Esophagus mucosa (tissue), 1 donor: ENCODE measurements at regions not wholly inside any gene's neighbourhood (a gene's known extent, or its start where the extent isn't known, plus 50 kb on each side); places are given as distances from the start of the nearest gene placed in this dataset.

Source experiments
- ATAC-seq: fragments of 200-7000 bp; cut with Tn5 transposase; one replicate; pipeline ENCODE4 v1.9.1; 2020
- donor health status: DM: yes; HTN: yes; CAD: no.

DNA sequence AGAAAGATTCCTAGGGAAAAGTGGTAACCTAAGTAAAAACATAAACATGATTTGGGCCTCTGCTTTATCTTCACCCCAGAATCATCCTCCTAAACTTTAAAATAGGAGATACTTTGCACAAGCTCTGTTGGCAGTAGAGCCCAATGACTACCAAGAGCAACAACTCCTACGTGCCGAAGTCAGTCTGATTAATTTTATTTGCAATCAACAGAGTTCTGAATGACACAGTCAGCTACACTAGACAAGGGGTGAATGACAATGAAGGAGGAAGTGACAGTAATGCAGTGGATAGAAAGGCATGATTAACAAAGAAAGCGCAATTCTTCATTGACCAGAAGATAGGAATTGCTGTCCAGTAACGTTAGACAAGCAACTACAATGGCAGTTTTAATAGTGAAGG is 957.9 kb upstream of the USP15 start:
- ATAC-seq = no peak

DNA sequence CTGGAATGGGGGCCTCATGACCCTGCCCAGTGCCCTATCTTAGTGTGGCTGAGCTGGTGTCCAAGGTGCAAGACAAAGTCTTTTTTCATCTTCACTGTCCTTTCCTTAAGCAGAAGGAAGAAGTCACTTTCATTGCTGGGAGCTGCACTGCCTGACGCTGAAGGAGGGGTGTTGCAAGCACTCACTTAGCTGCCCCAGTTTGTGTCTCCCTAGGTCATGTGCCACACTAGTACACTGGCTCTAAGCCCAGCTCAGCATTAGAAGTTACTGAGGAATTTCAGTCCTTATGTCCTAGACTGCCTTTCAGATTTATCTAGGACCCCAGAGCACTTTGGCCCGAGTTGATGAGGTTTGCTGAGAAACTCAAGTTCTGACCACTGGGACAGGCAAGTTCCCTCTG is 952.0 kb upstream of the USP15 start:
- no peak for ATAC-seq

DNA sequence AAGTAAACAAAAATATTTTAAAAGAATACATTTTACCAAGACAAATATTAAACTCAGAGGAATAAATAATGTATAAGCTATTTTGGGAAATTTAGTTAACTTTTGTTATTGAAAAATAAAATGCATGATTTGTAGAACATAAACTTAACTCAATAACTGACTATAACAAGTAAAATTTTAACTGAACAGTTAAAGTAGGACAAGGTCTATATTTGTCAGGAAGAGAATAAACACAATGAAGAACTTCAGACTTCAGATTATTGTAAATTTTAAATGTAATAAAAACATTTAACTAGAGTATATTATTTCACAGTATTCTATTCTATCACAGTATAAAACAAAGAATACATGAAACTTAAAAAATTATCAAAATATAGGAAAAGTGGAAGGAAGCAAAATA is 948.8 kb upstream of the USP15 start:
- ATAC-seq = no peak

DNA sequence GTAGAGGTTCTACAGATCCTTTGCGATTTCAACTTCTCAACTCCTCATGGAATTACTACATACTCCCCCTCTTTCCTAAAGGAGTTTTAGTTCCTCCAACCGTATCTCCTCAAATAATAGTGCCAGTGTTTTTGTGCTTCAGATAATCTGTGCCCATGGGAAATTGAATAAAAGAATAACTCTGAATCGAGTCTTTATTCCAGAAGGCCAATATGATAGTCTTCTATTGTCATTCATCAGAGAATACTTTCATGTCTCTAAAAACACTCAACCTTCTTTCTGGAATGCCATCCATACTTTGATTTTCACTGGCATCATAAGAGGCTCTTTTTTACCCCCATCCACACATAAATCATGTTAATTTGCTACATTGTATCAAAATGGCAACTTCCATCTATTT is 911.3 kb upstream of the USP15 start:
- no peak for ATAC-seq

DNA sequence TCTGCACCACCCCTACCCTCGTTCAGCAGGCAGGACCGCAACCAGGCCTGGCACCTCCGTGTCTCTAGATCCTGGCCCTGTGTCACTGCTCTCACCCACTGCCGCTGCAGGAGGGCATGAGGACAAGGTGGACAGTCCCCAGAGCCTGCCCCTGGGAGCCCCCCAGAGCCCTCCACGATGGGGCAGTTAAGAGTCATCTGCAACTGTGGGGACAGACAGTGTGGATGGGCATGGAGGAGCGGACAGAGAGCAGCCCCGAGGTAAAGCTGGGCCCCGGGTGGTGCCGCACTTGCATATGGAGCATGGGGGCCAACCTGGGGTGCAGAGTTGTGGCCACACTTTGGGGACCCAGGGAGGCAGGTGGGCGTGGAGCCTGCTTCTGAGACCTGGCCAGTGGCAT is 905.1 kb upstream of the USP15 start:
- ATAC-seq = no peak

DNA sequence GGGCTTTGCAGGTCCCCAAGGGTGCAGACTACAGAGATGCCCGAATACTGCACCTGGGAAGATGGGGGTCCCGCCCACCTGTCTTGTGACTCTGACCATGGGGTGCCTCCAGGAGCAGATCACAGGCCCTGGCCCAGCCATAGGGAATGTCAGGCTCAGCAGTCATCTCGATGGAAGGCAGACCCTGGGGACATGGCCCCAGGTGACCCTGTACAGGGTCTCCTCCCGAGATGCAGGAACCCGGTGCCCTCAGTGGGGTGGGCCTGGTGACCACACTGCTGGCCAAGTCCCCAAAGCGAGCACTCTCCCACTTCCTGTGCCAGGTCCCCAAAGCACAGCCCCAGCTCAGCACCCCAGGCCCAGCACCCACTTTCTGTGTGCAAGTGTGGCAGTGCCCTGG is 903.7 kb upstream of the USP15 start:
- ATAC-seq = no peak

DNA sequence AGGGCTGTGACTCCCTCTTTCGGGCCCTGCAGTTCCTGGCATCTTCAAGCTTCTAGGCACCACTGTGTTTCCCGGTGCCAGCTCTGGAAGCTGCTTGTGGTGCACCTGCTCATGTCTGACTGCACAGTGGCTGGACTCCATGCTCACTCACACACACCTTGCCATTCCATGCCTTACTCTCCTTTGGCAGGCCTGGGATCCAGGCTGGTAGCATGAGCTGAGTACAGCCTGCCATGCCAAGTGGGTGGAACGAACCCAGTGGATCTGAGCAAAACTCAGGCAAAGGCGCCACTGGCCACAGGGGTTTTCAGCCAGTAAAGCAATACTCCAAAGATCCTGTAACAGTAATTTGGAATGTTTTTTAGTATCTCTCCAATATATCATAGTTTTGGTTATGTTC is 902.7 kb upstream of the USP15 start:
- ATAC-seq = no peak

DNA sequence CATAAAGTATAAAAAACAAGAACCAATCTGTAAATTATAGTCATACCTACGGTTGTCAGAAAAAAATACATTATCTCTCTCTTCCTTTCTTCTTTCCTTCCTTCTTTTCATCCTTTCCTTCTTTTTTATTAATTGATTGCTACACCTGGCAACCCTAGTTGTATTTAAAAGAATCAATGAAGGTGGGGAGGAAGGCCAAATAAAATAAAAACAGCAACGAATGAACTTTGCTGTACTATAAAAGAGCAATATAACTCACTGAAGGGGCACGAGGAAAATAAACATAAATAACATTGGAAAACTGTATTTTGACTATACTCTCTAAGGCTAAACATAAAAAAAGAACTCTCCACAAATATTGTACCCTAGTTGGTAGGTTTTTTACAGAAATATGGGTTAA is 898.2 kb upstream of the USP15 start:
- no peak for ATAC-seq

DNA sequence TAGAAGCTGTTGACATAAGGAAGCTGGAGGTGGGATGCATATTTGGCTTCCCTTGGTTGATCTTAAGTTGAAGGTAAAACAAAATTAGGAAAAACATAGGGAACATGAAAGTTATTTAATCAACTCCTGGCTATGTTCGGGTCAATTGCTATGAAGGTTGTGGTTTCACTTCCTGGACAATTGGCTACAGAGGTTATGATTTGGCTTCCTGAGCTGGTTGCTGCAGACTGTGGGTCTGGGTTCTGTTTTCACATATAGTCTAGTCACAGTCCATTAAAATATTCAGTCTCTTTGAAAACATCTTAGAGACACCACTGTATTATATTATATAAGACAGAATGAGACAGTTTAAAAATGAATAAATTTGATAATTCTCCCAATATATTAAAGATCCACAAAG is 895.2 kb upstream of the USP15 start:
- ATAC-seq = no peak

DNA sequence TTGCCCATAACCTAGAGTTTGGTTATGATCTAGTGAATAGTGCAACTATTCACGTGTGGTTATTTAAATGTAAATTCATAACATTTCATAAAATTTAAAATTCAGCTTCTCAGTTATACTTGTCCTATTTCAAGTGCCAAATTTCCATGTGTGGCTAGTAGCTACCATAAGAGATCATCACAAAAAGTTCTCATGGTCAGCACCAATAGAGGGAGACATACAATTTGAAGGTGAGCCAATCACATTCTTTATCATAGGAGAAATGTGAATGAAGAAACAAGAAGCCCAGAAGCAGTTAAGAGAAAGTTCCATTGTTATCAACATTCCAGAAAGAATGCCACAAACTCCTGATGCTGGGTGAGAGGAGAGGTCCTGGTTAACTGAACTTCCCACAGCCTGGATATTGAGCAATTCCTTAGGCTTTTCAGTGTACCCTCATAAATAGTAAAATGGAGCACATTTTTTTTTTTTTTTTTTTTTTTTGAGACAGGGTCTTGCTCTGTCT is 892.9 kb upstream of the USP15 start:
- no peak for ATAC-seq

DNA sequence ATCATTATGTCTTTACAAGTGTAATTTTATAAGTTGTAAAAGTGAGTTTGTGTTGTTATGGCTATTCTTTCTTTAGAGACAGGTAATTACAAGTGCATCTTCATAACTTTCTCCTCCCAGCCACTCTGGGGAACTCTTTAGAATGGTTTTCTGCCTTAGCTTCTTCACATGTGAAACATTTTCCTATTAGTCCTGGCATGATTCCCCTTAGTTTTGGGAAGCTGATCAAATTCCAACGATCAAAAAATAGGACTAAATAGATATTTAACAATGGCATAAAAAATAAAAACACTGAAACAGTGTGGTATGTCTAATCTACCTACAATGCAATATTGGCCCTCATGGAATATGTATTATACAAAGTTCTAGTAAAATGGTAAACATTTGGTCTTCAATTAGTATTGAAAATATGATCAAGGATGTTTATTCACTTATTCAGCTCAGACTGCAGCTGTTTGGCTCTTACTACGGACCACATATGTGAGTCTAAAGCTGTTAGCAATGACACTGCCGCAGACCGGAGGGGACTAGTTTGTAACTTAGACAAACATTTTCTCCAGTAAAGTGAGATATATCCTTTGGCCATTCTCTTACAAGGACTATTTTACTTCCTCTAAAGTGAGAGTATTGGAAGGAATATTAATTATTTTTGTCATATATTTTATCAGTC is 890.8 kb upstream of the USP15 start:
- ATAC-seq = no peak

DNA sequence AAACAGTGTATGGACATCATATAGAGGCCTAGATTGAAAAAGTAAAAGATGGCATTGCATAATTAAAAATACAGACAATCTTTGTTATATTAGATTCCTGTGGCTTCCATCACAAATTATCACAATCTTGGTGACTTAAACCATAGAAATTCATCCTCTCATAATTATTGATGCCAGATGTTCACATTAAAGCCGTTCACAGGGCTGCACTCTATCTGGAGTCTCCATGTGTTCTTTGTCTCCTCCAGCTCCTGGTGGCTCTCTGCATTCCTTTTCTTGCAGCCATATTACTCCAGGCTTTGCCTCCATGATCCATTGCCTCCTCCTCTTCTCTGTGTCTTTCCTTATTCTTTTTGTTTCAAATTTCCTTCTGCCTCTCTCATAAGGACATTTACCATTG is 875.7 kb upstream of the USP15 start:
- no peak for ATAC-seq

DNA sequence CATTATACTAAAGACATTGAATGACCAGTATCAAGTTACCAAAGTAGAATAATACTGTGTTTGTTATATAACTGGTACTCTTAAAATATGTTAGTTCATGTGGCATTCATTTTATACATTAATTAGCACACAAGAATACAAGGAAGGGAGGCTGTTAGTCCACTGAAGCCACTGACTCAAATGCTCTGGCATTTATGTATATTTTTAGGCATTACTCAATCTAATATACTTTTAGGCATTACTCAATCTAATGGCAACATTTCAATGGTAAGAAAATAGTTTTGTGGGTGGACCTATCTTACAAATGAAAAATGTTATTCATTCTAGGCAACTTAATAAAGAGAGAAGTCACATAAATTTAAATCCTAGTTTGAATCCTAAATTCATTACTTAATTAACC is 874.4 kb upstream of the USP15 start:
- no peak for ATAC-seq

DNA sequence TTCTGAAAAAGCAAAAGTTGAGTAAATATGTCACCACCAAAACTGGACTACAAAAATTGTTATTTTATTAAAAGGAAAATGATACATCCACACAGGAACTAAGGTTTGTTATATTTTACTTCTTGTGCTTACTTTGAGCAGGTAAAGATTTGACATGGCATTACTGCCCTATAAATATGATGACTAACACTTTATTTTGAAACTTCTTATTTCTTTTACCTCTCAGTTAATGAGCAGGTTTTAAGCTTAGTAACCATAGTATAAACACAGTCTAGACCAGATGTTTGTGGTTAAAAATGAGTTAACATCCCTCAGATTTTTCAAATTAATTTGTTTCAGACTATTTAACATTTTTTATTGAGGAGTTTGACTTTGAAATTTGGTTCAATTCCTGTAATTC is 862.5 kb upstream of the USP15 start:
- ATAC-seq = no peak

DNA sequence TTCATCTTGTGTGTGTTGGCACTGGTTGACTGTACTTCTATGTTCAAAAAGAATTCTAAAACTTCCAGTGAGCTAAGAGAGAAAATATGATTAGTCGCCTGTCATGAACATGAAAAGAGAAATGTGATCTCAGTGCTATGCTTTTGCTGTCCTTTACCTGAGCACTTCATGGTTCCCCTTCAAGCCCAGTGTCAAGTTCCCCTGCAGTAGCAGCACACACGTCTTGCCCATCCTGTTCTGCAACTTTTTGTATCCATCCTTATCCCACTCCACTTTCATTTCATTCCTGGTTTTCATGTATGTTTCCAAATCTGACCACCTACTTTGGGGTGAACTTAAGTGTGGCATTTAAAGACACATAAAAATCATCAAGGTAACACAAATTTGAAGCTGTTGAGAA is 848.0 kb upstream of the USP15 start:
- ATAC-seq = no peak

DNA sequence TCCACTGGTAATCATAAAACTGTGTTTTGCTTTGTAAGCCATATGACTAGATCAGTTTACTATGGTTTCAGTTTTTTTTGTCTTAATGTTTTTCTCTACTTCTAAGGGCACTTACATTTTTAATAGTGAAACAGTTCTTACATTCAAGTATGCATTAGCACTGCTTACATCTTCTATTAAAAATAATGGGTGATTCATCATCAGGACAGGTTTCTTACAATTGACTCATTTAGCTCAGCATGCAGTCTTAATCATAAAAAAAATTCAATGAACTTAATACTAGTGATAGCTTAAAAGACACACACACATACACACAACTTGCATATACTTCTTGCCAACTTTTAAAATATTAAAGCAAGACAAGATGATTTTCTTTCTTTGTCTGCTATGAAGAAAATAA is 845.7 kb upstream of the USP15 start:
- ATAC-seq = no peak

DNA sequence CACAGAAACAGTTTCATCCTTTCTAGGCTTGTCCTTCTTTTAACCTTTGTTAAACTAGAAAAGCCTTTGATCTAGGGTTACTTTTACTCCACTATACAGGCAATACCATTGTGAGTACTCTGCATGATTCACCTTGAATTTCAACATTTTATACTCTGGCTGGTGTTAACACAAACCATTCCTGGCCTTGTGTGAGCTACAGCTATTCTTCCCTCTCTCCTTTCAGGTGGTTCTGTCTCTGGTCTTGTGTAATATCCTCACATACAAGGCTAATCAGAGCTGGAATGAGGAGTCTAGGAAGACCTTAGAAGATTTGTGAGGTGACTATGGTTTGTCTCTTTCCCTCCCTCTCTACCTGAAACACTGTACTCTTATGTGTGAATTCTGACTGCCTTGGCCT is 837.4 kb upstream of the USP15 start:
- ATAC-seq = no peak

DNA sequence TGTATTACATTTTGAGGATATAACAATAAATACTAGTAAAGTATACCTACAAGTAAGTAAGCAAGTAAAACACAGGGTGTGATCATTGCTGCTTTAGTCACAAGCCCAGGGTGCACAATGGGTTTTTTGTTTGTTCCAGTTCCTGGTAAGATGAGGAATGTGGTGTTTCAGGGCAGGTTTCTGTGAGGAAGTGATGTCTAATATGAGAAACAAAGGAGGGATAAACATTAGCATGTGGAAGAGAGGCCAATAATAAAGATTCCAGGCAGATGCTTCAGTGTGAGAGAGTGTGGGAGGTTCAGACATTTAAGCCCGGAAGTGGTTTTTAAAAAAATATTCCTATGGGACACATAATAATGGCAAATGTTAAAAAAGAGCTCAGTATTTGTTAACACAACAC is 808.1 kb upstream of the USP15 start:
- no peak for ATAC-seq

DNA sequence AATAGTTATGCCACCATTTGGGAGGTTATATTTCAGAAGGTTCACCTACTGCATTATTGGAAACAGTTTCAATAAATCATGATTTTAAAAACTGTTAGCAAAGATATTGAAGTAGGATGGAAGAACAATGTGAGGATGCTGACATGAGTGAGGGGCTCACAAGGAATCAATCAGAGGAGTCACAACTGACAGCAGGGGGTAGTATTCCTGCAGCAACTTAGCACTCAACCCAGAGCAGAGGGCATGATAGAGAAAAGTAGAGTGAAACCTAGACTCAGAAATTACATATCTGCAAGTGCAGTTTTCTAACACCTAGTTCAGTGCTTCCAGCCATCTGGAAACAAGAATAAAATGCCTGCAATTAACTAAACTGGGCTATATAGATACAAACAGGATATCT is 772.5 kb upstream of the USP15 start:
- ATAC-seq = no peak

DNA sequence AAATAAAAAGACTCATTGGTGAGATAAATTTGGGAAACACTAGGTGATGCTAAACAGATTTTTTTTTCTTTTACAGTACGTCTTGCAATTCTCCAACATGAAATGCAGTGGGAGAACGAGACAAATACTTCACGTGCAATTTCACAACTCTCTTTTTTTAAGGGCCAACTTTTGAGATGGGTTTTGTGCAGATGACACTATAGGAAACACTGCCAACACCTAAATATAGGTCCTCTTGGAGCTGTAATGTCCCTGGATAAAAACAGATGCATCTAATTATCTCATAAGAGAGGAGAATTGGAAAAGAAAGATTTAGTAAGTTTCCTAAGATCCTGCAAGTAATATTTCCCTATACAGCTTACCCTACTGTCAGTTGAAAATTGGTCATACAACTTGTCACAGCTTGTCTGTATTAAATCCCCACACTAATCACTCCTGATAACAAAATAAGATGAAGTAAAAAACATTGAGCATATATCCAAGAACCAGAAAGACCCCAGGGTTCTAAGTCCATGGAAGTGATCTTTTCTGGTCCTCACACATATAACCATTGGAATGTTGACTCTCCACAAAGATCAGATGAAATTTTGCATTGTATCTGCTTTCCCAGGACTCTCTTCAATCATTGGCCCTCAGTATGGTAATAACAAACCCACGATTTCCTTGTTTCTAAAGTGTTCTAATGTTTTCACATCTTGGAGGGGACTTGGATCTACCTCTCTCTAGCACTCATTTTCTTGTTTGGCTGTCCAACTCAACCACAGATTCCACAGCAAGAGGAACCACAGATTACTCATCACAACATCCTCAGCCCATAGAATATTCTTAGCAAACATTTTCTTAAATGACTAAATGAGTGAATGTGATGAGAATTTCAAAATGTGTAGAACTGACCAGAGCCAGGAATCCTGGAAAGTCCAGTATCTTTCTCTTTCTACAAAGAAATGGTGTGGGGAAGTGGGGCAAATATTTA is 769.4 kb upstream of the USP15 start:
- ATAC-seq = no peak

DNA sequence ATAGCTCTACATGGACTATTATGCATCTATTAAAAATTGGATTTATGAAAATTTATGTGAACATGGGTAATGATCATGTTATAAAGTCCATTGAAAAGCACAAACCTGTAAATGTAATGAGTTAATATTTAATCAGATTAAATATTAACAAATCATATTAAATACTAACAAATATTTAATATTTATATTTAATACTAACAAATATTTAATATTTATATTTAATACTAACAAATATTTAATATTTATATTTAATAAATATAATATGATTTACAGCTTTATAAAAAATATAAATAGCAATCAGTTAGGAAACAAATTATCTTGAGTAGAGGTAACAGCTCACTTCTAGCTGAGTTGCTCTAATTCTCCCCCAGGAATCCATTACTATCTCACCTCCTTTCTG is 758.0 kb upstream of the USP15 start:
- ATAC-seq = no peak

DNA sequence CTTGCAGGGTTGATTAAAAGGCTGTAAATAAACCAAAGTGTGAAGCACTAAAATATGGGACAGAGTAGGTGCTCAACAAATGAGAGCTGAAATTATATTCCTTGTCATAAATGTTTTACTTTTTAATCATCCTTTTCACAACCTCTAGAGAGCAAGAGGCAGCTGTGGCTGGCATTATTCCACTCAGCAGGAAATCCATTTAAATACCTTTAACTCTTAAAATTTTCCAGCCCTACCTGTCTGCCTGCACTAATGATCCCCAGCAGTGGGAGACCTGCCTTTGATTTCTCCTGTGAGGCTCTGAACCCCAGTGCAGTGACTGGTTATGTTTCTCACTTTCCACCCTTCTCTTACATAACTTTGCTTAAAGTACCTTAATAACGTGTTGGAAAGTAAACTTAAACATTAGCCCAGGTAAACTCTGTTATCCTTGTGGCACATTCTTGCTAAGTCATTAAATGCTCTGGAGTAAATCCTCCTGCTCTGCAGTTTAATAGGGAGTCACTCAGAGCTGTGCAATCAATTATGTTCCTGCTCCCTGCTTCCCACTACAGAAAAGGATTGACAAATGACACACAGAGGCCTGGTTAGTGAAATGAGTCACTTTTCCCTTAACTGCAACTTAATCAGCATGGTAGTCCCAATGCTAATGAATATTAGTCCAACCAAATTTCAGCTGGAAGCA is 755.7 kb upstream of the USP15 start:
- ATAC-seq = no peak

DNA sequence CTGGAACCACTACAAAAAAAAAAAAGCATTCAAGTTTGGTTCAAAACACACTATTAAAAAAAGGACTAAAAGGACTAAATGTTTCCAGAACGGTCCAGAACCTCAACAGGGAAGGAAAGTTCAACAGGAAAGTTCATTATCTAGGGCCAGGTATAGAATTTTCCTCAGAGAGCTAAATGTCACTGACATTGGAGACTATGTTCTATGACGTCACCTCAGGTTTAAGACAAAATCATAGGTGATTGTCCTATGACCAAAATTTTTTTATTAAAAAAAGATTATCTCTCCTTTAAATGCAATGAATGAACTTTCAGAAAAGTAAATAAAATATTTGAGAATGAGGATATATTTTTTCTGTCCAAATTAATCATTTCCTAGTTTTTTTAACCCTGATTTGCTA is 746.7 kb upstream of the USP15 start:
- no peak for ATAC-seq

DNA sequence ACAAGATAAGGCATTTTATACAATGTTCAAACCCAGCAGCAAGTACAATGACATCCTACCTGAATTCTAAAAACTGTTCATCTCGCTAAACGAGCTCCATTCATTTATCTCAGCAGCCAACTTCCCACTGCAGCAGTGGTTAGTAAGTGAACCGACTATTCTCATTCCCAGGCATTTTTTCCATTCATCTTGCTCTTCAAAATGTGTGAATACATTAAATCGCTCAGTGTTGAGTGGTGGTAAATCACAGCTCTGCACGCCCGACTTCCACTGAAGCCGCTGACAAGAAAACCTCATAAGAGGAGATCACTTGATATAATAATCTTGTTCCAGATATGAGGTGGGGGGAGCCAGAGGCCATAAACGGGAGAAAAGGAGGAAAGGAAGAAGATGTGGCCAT is 746.2 kb upstream of the USP15 start:
- ATAC-seq = no peak
